ENCODE measurements at regions not wholly inside any gene's neighbourhood (a gene's known extent, or its start where the extent isn't known, plus 50 kb on each side); places are given as distances from the start of the nearest gene placed in this dataset.

- Mint-ChIP-seq H3K27ac (no peak overlapping the region), H3K9me3 (no peaks in the 10 kb centered on the region), H3K4me1 (no peaks in the 10 kb centered on the region), H3K36me3 (ENCODE audit: low read depth) (no peaks in the 10 kb centered on the region), H3K4me3 (no peak overlapping the region), H3K27me3 (ENCODE audit: insufficient read depth) (no peaks in the 10 kb centered on the region)
- DNase-seq = no peak
- H3K4me3 ChIP-seq (ENCODE audit: low read length) = no peak overlapping the region
- H3K4me1 ChIP-seq (ENCODE audit: control insufficient read depth, insufficient read depth, low read length) = no peaks in the 10 kb centered on the region
- 91 to 94% methylated on average over 1 of the region's 1 CpG for whole genome bisulfite sequencing, 2 experiments (ENCODE audit: insufficient coverage in 1 of 2, insufficient read length in 1 of 2)
- H3K36me3 ChIP-seq (ENCODE audit: control insufficient read depth, insufficient read depth, low read length) = no peaks in the 10 kb centered on the region
- H3K27ac ChIP-seq (ENCODE audit: low read depth, low read length) = no peak overlapping the region
- H3K27me3 ChIP-seq (ENCODE audit: control insufficient read depth, insufficient read depth, low read length, poor library complexity, severe bottlenecking) = no peaks in the 10 kb centered on the region
- H3K9ac ChIP-seq (ENCODE audit: extremely low read depth, low read length, poor library complexity, severe bottlenecking) = no peak overlapping the region
- TF ChIP-seq CTCF (conservative IDR thresholded peaks at IDR 0.05) = no peak
- H3K9me3 ChIP-seq (ENCODE audit: control insufficient read depth, low read length) = no peaks in the 10 kb centered on the region
Observed at GRCh38 chr4:115883231-115883630, 769.8 kb upstream of the NDST4 start.

GRCh38 chr4:115873048-115873447 lies 759.6 kb upstream of the NDST4 start:
- 93% methylated on average over 2 of the region's 2 CpGs; no CpG with 5 or more reads in 1 of the 2 experiments for WGBS, 2 experiments (ENCODE audit: insufficient coverage in 1 of 2, insufficient read length in 1 of 2)
- H3K9me3 ChIP-seq (ENCODE audit: control insufficient read depth, low read length) = peaks cover 8% of the 10 kb centered on the region
- no peaks in the 10 kb centered on the region for H3K27me3 Mint-ChIP-seq (ENCODE audit: insufficient read depth)
- no peaks in the 10 kb centered on the region for H3K27me3 ChIP-seq (ENCODE audit: control insufficient read depth, insufficient read depth, low read length, poor library complexity, severe bottlenecking)
- H3K4me3 Mint-ChIP-seq = no peak overlapping the region
- no peak for DNase-seq
- no peaks in the 10 kb centered on the region for H3K4me1 ChIP-seq (ENCODE audit: control insufficient read depth, insufficient read depth, low read length)
- H3K27ac ChIP-seq (ENCODE audit: low read depth, low read length) = no peak overlapping the region
- H3K4me1 Mint-ChIP-seq = no peaks in the 10 kb centered on the region
- no peaks in the 10 kb centered on the region for H3K36me3 Mint-ChIP-seq (ENCODE audit: low read depth)
- H3K36me3 ChIP-seq (ENCODE audit: control insufficient read depth, insufficient read depth, low read length) = no peaks in the 10 kb centered on the region
- H3K9me3 Mint-ChIP-seq = peaks cover 5% of the 10 kb centered on the region
- peak; percentile 35 for TF ChIP-seq CTCF (conservative IDR thresholded peaks at IDR 0.05)
- H3K9ac ChIP-seq (ENCODE audit: extremely low read depth, low read length, poor library complexity, severe bottlenecking) = no peak overlapping the region
- no peak overlapping the region for H3K4me3 ChIP-seq (ENCODE audit: low read length)
- no peak overlapping the region for H3K27ac Mint-ChIP-seq

GRCh38 chr4:115871596-115871995 lies 758.2 kb upstream of the NDST4 start:
- Histone ChIP-seq H3K9me3 (ENCODE audit: control insufficient read depth, low read length) (peaks cover 8% of the 10 kb centered on the region), H3K36me3 (ENCODE audit: control insufficient read depth, insufficient read depth, low read length) (no peaks in the 10 kb centered on the region), H3K27ac (ENCODE audit: low read depth, low read length) (no peak overlapping the region), H3K9ac (ENCODE audit: extremely low read depth, low read length, poor library complexity, severe bottlenecking) (no peak overlapping the region), H3K4me3 (ENCODE audit: low read length) (no peak overlapping the region), H3K4me1 (ENCODE audit: control insufficient read depth, insufficient read depth, low read length) (no peaks in the 10 kb centered on the region), H3K27me3 (ENCODE audit: control insufficient read depth, insufficient read depth, low read length, poor library complexity, severe bottlenecking) (no peaks in the 10 kb centered on the region)
- Mint-ChIP-seq H3K36me3 (ENCODE audit: low read depth) (no peaks in the 10 kb centered on the region), H3K4me1 (no peaks in the 10 kb centered on the region), H3K4me3 (no peak overlapping the region), H3K9me3 (peaks cover 5% of the 10 kb centered on the region), H3K27ac (no peak overlapping the region), H3K27me3 (ENCODE audit: insufficient read depth) (no peaks in the 10 kb centered on the region)
- no peak for TF ChIP-seq CTCF (conservative IDR thresholded peaks at IDR 0.05)
- no peak for DNase-seq

Measured in endodermal cell (in vitro differentiated cells).